ENCODE measurements at regions not wholly inside any gene's neighbourhood (a gene's known extent, or its start where the extent isn't known, plus 50 kb on each side); places are given as distances from the start of the nearest gene placed in this dataset.

GRCh38 chr9:109681301-109681700 is 98.7 kb upstream of the PALM2AKAP2 start:
- Histone ChIP-seq H4K20me1 (ENCODE audit: insufficient read depth, low read length) (no peaks in the 10 kb centered on the region), H3K4me2 (ENCODE audit: insufficient read depth, low read length) (no peak overlapping the region), H3K36me3 (ENCODE audit: insufficient read depth, low read length) (no peaks in the 10 kb centered on the region), H3K79me2 (ENCODE audit: insufficient read depth, low read length) (no peaks in the 10 kb centered on the region), H2AFZ (ENCODE audit: low read length) (no peak overlapping the region), H3K4me3 (ENCODE audit: insufficient read depth, low read length) (no peak overlapping the region), H3K27me3 (ENCODE audit: insufficient read depth, low read length) (peaks cover 12% of the 10 kb centered on the region), H3K9me3 (ENCODE audit: low read depth, low read length) (no peaks in the 10 kb centered on the region), H3K27ac (ENCODE audit: low read depth, low read length) (no peak overlapping the region), H3K4me1 (ENCODE audit: insufficient read depth, low read length) (no peaks in the 10 kb centered on the region)
- TF ChIP-seq CTCF (IDR thresholded peaks at IDR 0.05; ENCODE audit: extremely low read depth, low read depth, low read length) = no peak
- DNase-seq (ENCODE audit: insufficient read length, low spot score, missing footprints) = no peak

GRCh38 chr9:109682227-109682626 is 97.8 kb upstream of the PALM2AKAP2 start:
- Histone ChIP-seq H2AFZ (ENCODE audit: low read length) (no peak overlapping the region), H3K27me3 (ENCODE audit: insufficient read depth, low read length) (peaks cover 12% of the 10 kb centered on the region), H3K27ac (ENCODE audit: low read depth, low read length) (no peak overlapping the region), H4K20me1 (ENCODE audit: insufficient read depth, low read length) (no peaks in the 10 kb centered on the region), H3K4me1 (ENCODE audit: insufficient read depth, low read length) (no peaks in the 10 kb centered on the region), H3K4me3 (ENCODE audit: insufficient read depth, low read length) (no peak overlapping the region), H3K36me3 (ENCODE audit: insufficient read depth, low read length) (no peaks in the 10 kb centered on the region), H3K79me2 (ENCODE audit: insufficient read depth, low read length) (no peaks in the 10 kb centered on the region), H3K4me2 (ENCODE audit: insufficient read depth, low read length) (no peak overlapping the region), H3K9me3 (ENCODE audit: low read depth, low read length) (no peaks in the 10 kb centered on the region)
- TF ChIP-seq CTCF (IDR thresholded peaks at IDR 0.05; ENCODE audit: extremely low read depth, low read depth, low read length) = no peak
- no peak for DNase-seq (ENCODE audit: insufficient read length, low spot score, missing footprints)

- no peaks in the 10 kb centered on the region for H3K36me3 ChIP-seq (ENCODE audit: insufficient read depth, low read length)
- H3K27me3 ChIP-seq (ENCODE audit: insufficient read depth, low read length) = peaks cover 12% of the 10 kb centered on the region
- no peak overlapping the region for H3K4me2 ChIP-seq (ENCODE audit: insufficient read depth, low read length)
- TF ChIP-seq CTCF (IDR thresholded peaks at IDR 0.05; ENCODE audit: extremely low read depth, low read depth, low read length) = no peak
- DNase-seq (ENCODE audit: insufficient read length, low spot score, missing footprints) = peak; percentile 15
- peak overlapping the region; percentile 27 for H2AFZ ChIP-seq (ENCODE audit: low read length)
- H3K79me2 ChIP-seq (ENCODE audit: insufficient read depth, low read length) = no peaks in the 10 kb centered on the region
- H3K27ac ChIP-seq (ENCODE audit: low read depth, low read length) = no peak overlapping the region
- no peaks in the 10 kb centered on the region for H3K4me1 ChIP-seq (ENCODE audit: insufficient read depth, low read length)
- H3K4me3 ChIP-seq (ENCODE audit: insufficient read depth, low read length) = no peak overlapping the region
- H3K9me3 ChIP-seq (ENCODE audit: low read depth, low read length) = no peaks in the 10 kb centered on the region
- no peaks in the 10 kb centered on the region for H4K20me1 ChIP-seq (ENCODE audit: insufficient read depth, low read length)
Observed at GRCh38 chr9:109683521-109683920, 96.5 kb upstream of the PALM2AKAP2 start.

- no peaks in the 10 kb centered on the region for H3K36me3 ChIP-seq (ENCODE audit: insufficient read depth, low read length)
- DNase-seq (ENCODE audit: insufficient read length, low spot score, missing footprints) = no peak
- no peaks in the 10 kb centered on the region for H3K27me3 ChIP-seq (ENCODE audit: insufficient read depth, low read length)
- H3K9me3 ChIP-seq (ENCODE audit: low read depth, low read length) = no peaks in the 10 kb centered on the region
- no peak overlapping the region for H3K27ac ChIP-seq (ENCODE audit: low read depth, low read length)
- no peaks in the 10 kb centered on the region for H3K4me1 ChIP-seq (ENCODE audit: insufficient read depth, low read length)
- no peaks in the 10 kb centered on the region for H4K20me1 ChIP-seq (ENCODE audit: insufficient read depth, low read length)
- peak overlapping the region; percentile 1 for H3K4me2 ChIP-seq (ENCODE audit: insufficient read depth, low read length)
- no peak overlapping the region for H3K4me3 ChIP-seq (ENCODE audit: insufficient read depth, low read length)
- no peak overlapping the region for H2AFZ ChIP-seq (ENCODE audit: low read length)
- no peaks in the 10 kb centered on the region for H3K79me2 ChIP-seq (ENCODE audit: insufficient read depth, low read length)
- TF ChIP-seq CTCF (IDR thresholded peaks at IDR 0.05; ENCODE audit: extremely low read depth, low read depth, low read length) = no peak
Observed at GRCh38 chr9:109689701-109690100, 90.3 kb upstream of the PALM2AKAP2 start.

Measured in osteoblast (primary cell).